NCI-H524 (cell line): ENCODE measurements at regions not wholly inside any gene's neighbourhood (a gene's known extent, or its start where the extent isn't known, plus 50 kb on each side); places are given as distances from the start of the nearest gene placed in this dataset.
"Not testable (repeated sequence)": the region's sequence is repeated elsewhere in the genome, so short reads cannot be mapped to it uniquely, and the experiment has no call there.

Experiments used
- DNase-seq, 2 experiments: peaks; one replicate each; lab custom pipeline; 2025; lab: John Stamatoyannopoulos, UW

DNA sequence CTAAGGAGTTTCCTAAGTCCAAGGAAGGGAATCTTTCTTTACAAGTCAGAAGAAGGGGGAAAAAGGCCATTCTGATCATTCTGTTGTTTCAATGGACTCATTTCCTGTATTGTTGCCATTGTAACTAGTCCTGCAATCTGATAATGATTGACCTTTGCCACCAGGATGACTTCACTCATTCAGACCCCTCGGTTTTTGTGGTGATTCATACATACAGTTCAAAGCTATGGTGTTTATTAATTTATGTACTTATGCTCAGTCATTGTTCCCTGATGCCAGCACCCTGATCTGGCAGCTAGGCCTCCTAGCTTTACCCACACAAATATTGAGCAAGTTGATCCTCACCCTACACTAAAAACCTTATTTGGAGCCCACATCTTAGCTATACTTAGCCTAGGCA lies 57.6 kb upstream of the ZNF519 start:
- no peak for DNase-seq

DNA sequence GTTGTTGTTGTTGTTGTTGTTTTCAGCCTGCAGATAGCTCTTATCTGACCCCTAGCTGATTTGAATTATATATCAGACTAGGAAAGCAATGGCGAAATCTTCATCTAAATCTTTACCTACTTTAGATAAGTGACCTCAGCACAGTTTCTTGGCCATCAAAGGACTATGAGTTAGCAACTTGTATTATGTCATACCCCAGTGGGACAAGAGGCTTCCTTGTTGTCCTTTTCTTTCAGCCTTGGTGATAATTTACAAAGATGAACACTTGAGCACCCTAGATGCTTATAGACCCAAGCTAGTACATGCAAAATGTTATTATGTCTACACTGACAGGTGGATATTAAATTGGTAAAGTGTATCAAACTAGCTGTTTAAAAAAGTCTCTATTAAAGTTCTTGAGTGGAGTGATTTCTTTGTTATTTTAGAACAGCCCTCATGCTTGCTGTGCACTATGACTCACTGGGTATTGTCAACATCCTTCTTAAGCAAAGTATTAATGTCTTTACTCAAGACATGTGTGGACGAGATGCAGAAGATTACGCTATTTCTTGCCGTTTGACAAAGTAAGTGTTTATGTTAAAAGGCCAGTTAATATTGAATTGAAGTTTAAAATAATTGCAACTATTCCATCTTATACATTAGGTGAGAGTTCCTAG lies 56.6 kb upstream of the ZNF519 start:
- DNase-seq: not testable (repeated sequence)
